Stimulated activated naive B cell treated with anti-CD40 and anti-IgM and Interleukin-4, amounts not matched to agents 10 μg/mL and 1 μg/mL and 100 μg/mL, for 72 hours (primary cell): ENCODE measurements at regions not wholly inside any gene's neighbourhood (a gene's known extent, or its start where the extent isn't known, plus 50 kb on each side); places are given as distances from the start of the nearest gene placed in this dataset.
"Not testable (repeated sequence)": the region's sequence is repeated elsewhere in the genome, so short reads cannot be mapped to it uniquely, and the experiment has no call there.

Experiments used
- ATAC-seq, 2 donors: fragments of 150-1000 bp; cut with Tn5 transposase; replicated peaks; 2 replicates each; pipeline ENCODE4 v1.10.0; 2021; ENCODE audit warnings: moderate library complexity in 1 of 2
- DNase-seq: peaks from one replicate; pipeline ENCODE4 v3.0.0; 2021
- H3K27ac Mint-ChIP-seq: one replicate; pipeline ENCODE4 v1.8.0; 2022; ENCODE audit warnings: mild to moderate bottlenecking, mixed read lengths
- H3K27me3 Mint-ChIP-seq, 2 donors: one replicate each; pipeline ENCODE4 v1.8.0; 2022; ENCODE audit warnings: mixed read lengths in 2 of 2
- H3K36me3 Mint-ChIP-seq, 2 donors: one replicate each; pipeline ENCODE4 v1.8.0; 2022; ENCODE audit warnings: mixed read lengths in 2 of 2, mild to moderate bottlenecking in 1 of 2
- H3K4me1 Mint-ChIP-seq, 2 donors: one replicate each; pipeline ENCODE4 v1.8.0; 2022; ENCODE audit warnings: mixed read lengths in 2 of 2, mild to moderate bottlenecking in 1 of 2
- H3K4me3 Mint-ChIP-seq, 2 donors: one replicate each; pipeline ENCODE4 v1.8.0; 2022; ENCODE audit warnings: mild to moderate bottlenecking in 2 of 2, mixed read lengths in 2 of 2, moderate library complexity in 1 of 2
- H3K9me3 Mint-ChIP-seq, 2 donors: one replicate each; pipeline ENCODE4 v1.8.0; 2022; ENCODE audit warnings: mixed read lengths in 2 of 2, mild to moderate bottlenecking in 1 of 2

DNA sequence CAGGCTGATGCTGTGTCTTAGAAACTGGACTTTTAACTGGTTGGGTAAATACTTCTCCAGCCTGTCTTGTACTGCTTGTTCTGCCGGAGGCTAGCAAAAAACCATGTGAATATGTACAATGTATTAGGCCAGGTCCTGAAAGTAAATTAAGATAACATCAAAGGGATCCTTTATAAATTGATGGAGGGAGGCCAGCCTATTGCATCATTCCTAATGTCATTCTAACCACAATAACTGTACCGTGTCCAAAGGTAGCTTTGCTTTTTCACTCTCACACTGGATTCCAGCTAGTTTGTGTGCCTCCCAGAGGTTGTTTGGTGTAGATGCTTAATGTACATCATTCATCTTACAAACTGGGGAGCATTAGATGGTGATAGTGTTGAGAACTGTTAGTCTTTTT lies 91.2 kb upstream of the SEM1 start:
- H3K27ac Mint-ChIP-seq, result no peak overlapping the region
- H3K36me3 Mint-ChIP-seq, result no peaks in the 10 kb centered on the region
- ATAC-seq (no peak), DNase-seq (no peak)
- no peak overlapping the region for H3K4me3 Mint-ChIP-seq
- H3K9me3 Mint-ChIP-seq, result peaks cover 0 to 4% of the 10 kb centered on the region in 2 donors
- H3K4me1 Mint-ChIP-seq, result no peaks in the 10 kb centered on the region
- H3K27me3 Mint-ChIP-seq, result peaks cover 0 to 6% of the 10 kb centered on the region in 2 donors

DNA sequence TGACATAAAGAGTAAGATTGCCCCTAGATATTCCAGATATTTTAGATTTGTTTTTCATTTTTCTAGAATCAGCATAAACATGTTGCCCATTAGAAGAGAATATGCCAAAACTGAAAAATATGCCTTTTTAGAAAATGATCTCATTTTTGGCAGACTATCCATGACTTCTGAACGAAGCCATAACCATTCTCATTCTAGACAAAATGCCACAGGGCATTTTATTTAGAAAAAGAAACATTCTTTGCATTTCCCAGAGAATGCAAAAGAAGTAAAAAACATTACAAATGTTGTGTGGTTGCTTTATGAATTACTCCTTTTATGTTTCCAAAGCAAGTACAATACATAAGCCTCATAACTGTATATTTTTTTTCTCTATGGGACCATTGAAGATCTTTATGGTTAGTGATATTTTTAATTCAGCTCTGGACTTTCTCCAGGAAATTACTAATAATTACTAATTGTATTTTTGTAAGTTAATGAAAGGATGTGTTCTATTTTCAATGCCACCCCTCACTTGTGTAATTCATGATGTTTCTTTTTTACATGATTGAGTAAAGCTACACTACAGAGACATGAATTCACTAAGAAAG lies 109.6 kb upstream of the SEM1 start:
- H3K27ac Mint-ChIP-seq, result no peak overlapping the region
- H3K4me3 Mint-ChIP-seq, result no peak overlapping the region
- DNase-seq (no peak), ATAC-seq (no peak)
- no peaks in the 10 kb centered on the region for H3K4me1 Mint-ChIP-seq
- H3K36me3 Mint-ChIP-seq, result no peaks in the 10 kb centered on the region
- H3K27me3 Mint-ChIP-seq, result no peaks in the 10 kb centered on the region
- no peaks in the 10 kb centered on the region for H3K9me3 Mint-ChIP-seq

DNA sequence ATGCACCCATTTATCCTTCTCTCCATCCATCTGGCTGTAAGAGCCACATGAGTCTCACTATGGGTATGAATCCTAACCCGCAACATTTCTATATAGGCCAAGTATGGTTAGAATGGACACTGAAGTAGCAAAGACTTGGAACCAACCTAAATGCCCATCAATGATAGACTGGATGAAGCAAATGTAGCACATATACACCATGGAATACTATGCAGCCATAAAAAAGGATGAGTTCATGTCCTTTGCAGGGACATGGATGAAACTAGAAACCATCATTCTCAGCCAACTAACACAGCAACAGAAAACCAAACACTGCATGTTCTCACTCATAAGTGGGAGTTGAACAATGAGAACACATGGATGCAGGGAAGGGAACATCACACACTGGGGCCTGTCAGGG lies 111.5 kb upstream of the SEM1 start:
- H3K4me1 Mint-ChIP-seq, H3K27me3 Mint-ChIP-seq, H3K36me3 Mint-ChIP-seq, ATAC-seq, H3K9me3 Mint-ChIP-seq, H3K27ac Mint-ChIP-seq, H3K4me3 Mint-ChIP-seq, DNase-seq: not testable (repeated sequence)

DNA sequence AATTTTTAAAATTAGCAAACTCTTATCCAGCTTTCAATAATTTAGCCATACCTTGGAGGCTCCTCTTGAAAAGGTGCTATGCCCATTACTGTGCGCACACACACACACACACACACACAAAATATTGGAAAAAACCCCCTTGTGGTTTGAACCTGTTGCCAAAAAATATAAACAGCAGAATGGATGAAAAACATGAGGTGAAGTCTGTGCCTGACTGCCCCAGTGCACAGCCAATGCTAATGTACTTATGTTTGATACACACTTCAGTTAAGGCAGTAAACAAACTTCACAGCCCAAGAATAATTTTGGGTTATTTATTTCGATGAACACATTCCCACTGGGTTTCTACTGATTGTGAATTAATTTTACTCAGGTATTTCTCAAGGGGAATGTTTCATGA lies 113.2 kb upstream of the SEM1 start:
- H3K27ac Mint-ChIP-seq, result no peak overlapping the region
- H3K4me3 Mint-ChIP-seq, result no peak overlapping the region

DNA sequence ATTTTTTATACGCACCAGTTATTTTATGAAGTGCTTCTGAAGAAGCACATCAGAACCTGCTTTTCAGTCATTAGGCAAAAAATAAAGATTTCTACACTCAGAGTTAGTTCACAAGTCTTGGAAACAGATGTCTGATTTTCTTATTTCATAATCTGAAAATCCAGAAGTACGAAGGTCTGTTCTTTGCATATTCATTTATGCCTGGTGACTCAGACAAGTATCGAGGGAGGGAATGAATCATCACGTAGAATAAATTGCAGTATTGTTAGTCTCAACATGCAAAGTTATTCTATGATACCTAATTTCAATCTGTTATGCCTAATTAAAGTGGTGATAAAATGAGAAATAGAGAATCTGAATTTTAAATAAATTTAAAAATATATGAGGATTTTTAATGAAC lies 113.6 kb upstream of the SEM1 start:
- Mint-ChIP-seq H3K9me3 (no peaks in the 10 kb centered on the region), H3K4me3 (no peak overlapping the region), H3K4me1 (no peaks in the 10 kb centered on the region), H3K36me3 (no peaks in the 10 kb centered on the region), H3K27me3 (no peaks in the 10 kb centered on the region), H3K27ac (no peak overlapping the region)
- no peak for ATAC-seq
- no peak for DNase-seq

More for the DNA sequence above, 113.2 kb upstream of the SEM1 start:
- Mint-ChIP-seq H3K4me1 (no peaks in the 10 kb centered on the region), H3K27me3 (no peaks in the 10 kb centered on the region), H3K36me3 (no peaks in the 10 kb centered on the region), H3K9me3 (no peaks in the 10 kb centered on the region)
- DNase-seq (no peak), ATAC-seq (no peak)

DNA sequence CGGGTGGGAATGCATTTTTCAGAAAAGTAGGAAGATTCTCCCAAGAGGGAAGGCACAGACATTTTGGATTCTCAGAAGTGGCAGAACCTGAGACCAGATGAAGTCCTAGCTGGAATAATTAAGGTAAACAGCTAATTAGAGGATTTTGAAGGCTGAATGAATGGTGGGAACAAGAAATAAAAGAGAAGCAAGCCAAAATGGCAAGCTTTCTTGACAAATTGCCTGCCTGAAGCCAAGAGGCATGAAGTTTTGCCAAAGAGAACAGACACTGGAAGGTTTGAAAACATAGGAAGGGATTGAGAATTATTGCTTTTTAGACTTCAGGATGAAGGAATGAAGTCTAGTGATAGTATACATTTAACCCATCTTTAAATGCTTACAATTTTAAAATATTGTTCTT lies 115.0 kb upstream of the SEM1 start:
- Mint-ChIP-seq H3K4me3 (no peak overlapping the region), H3K27ac (no peak overlapping the region), H3K27me3 (peaks cover 0 to 2% of the 10 kb centered on the region in 2 donors), H3K36me3 (no peaks in the 10 kb centered on the region), H3K9me3 (peaks cover 0 to 2% of the 10 kb centered on the region in 2 donors), H3K4me1 (no peaks in the 10 kb centered on the region)
- DNase-seq (no peak), ATAC-seq (no peak)

DNA sequence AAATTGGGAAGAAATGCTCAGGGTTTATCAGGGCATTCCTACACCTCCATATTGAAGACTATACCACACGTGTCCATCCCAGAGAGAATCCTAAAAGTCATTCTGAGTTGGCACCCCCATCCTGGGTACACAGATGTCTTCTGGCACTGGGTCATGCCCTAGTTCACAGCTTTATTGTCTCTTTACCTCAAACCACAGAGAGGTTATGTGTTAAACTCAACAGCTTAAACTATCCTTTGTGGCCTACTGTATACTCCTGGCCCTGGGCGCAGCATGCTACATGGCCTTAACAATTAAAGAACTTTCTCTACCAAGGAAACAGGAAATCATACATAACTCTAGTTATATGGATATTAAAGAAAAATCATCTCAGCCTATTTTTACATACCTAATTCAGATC lies 115.6 kb upstream of the SEM1 start:
- no peak for ATAC-seq
- no peak for DNase-seq
- H3K27ac Mint-ChIP-seq, result no peak overlapping the region
- H3K9me3 Mint-ChIP-seq, result peaks cover 0 to 3% of the 10 kb centered on the region in 2 donors
- no peak overlapping the region for H3K4me3 Mint-ChIP-seq
- no peaks in the 10 kb centered on the region for H3K36me3 Mint-ChIP-seq
- no peaks in the 10 kb centered on the region for H3K4me1 Mint-ChIP-seq
- peaks cover 0 to 4% of the 10 kb centered on the region in 2 donors for H3K27me3 Mint-ChIP-seq

DNA sequence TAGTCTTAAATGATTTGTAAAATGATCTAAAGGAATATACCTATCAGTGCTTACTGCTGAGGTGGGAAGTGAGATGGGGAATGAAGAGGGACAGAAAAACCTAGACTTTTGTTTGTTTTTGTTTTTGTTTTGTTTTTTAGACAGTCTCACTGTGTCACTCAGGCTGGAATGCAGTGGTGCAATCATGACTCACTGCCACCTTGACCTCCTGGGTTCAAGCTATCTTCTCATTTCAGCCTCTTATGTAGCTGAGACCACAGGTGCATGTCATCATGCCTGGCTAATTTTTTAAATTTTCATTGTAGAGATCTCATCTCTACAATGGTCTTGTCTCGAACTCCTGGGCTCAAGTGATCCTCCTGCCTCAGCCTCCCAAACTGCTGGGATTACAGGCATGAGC lies 116.4 kb upstream of the SEM1 start:
- Mint-ChIP-seq H3K27me3 (peaks cover 0 to 4% of the 10 kb centered on the region in 2 donors), H3K36me3 (no peaks in the 10 kb centered on the region), H3K9me3 (peaks cover 0 to 3% of the 10 kb centered on the region in 2 donors), H3K4me3 (no peak overlapping the region), H3K4me1 (no peaks in the 10 kb centered on the region), H3K27ac (no peak overlapping the region)
- no peak for DNase-seq
- ATAC-seq, result no peak

DNA sequence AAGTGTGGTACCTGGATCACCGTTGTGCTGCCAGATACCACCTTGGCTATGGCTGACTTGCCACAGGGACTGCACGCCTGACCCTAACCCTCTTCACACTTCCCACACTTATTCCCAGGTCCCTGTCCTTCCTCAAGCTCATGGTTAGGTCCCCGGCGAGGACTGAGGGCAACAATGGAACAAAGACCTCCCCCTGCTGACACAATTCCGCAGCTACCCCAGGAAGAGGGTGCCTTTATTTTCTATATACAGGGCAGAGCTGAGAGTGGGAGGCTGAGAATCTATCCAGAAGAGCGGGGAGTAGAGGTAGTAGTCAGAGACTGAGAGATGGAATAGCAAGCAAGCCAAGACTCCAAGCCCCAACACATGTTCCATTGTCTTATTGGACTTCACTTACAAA lies 118.1 kb upstream of the SEM1 start:
- peaks cover 0 to 3% of the 10 kb centered on the region in 2 donors for H3K9me3 Mint-ChIP-seq
- H3K4me3 Mint-ChIP-seq, result no peak overlapping the region
- no peak for ATAC-seq
- no peaks in the 10 kb centered on the region for H3K4me1 Mint-ChIP-seq
- no peak overlapping the region for H3K27ac Mint-ChIP-seq
- no peak for DNase-seq
- peaks cover 0 to 4% of the 10 kb centered on the region in 2 donors for H3K27me3 Mint-ChIP-seq
- no peaks in the 10 kb centered on the region for H3K36me3 Mint-ChIP-seq

DNA sequence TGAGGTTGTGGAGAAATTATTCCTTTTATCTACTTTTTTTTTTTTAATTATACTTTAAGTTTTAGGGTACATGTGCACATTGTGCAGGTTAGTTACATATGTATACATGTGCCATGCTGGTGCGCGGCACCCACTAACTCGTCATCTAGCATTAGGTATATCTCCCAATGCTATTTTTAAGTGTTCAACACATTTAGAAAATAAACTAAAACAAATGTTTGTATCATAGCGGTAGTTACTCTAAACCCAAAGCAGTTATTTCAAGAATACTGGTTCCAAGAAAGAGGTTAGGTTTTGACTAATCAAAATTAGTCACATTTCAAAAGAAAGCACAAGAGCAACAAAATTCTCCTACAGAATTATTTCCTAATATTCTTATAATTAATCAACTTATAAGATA lies 119.5 kb upstream of the SEM1 start:
- not testable (repeated sequence) for H3K27me3 Mint-ChIP-seq, ATAC-seq, H3K36me3 Mint-ChIP-seq, H3K9me3 Mint-ChIP-seq, DNase-seq, H3K27ac Mint-ChIP-seq, H3K4me3 Mint-ChIP-seq, H3K4me1 Mint-ChIP-seq

DNA sequence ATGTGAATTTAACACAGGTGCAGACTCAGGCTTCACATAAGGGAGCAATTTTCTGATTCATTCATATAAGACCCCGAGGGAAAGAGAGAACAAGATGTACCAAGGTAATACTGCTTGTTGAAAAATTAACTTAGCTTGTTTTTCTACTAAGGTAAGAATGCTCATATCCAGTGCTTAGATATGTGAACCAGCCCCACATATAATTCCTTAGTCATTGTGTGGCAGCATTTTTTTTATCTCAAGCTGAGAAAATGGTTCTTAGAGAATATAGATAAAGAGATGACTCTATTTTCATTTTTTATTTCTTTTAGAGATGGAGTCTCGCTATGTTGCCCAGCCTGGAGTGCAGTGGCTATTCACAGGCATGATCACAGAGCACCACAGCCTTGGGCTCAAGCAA lies 121.8 kb upstream of the SEM1 start:
- Mint-ChIP-seq H3K4me3 (no peak overlapping the region), H3K36me3 (no peaks in the 10 kb centered on the region)

DNA sequence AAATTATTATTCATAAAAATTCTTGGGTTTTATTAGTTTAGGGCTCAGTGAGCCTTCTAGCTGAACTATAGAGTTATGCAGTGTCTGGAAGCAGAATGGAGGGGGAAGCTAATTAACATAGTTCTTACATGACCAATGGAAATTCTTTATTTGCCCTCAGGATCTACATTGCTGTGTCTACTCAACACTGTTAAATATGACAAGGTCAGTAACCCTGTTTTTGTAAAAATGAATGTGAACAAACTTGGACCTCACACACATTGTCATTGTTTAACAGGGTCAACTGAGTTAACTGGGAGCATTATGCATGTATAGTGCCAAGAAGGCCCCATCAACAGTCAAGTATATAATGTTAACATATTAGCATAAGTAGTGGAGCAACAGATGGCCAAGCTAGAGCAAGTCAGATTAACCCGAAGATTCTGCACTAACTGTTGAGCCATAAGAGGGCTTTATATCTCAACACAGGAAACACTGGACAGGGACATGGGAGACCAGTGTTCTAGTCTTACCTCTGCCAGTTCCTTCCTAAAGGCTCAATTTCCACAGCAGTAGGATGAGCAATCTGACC lies 122.5 kb upstream of the SEM1 start:
- H3K27ac Mint-ChIP-seq, result no peak overlapping the region
- no peaks in the 10 kb centered on the region for H3K36me3 Mint-ChIP-seq
- DNase-seq, result no peak
- H3K4me1 Mint-ChIP-seq, result peaks cover 0 to 8% of the 10 kb centered on the region in 2 donors
- ATAC-seq, result no peak
- no peak overlapping the region for H3K4me3 Mint-ChIP-seq
- peaks cover 0 to 3% of the 10 kb centered on the region in 2 donors for H3K9me3 Mint-ChIP-seq
- H3K27me3 Mint-ChIP-seq, result peaks cover 0 to 4% of the 10 kb centered on the region in 2 donors

More for the DNA sequence above, 121.8 kb upstream of the SEM1 start:
- Mint-ChIP-seq H3K27me3 (peaks cover 0 to 4% of the 10 kb centered on the region in 2 donors), H3K27ac (no peak overlapping the region), H3K9me3 (peaks cover 0 to 3% of the 10 kb centered on the region in 2 donors), H3K4me1 (peaks cover 0 to under 1% of the 10 kb centered on the region in 2 donors)
- no peak for DNase-seq
- ATAC-seq, result no peak

DNA sequence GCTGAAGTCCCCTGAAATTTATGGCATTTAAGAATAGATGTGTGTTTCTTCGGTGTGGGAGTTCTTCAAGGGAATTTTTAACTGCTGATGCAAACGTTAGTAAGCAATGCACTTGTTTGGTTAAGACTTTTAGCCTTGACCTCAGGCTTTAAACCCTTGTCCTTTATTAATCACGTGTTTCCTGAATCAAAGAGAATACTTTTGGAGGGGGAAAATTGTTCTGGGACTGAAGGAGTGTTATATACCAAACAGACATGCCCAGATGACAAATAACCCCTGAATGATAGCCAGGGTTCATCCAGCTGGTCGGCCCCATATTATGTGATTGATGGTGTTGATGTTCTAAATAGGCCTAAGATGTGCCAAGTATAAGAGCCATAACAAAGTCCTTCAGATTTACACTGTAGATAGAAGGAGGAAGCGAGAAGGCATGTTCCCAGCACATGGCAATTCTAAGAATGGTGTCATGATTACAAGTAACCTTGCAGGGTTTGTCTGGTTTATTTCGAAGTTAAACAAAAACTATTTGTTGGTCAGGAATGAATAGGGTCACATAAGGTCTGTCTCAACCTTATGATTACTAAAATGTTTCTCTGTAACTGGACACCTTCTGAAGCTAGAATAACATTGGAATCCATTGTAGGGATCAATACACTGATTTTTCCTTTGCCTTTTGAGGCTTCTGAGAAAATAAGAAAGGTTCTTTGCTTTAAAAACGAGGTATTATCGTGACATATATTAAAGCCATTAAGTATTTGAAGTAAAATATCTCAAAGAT lies 124.2 kb upstream of the SEM1 start:
- Mint-ChIP-seq H3K36me3 (no peaks in the 10 kb centered on the region), H3K27me3 (peaks cover 0 to 4% of the 10 kb centered on the region in 2 donors)
- ATAC-seq, result no peak

DNA sequence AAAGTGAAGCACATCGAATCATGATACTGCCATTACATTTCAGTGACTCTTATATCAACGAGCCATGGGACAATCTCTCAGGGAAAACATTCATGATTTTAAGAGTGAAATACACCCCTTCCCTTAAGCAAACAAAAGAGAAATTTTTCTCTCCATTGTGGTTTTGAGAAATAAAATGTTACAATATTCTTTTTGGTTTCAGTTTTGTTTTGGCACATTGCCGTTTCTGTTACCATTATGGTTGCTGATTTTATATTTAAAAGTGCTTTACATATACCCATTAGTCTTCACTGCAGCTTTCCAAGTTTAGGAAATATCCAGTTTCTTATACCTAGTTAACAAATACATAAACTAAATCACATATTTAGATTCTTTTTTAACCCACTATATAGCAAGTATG lies 126.8 kb upstream of the SEM1 start:
- Mint-ChIP-seq H3K27me3 (no peaks in the 10 kb centered on the region), H3K4me1 (peaks cover 4 to 15% of the 10 kb centered on the region in 2 donors), H3K9me3 (no peaks in the 10 kb centered on the region), H3K4me3 (peak overlapping the region in 1 of 2 donors; percentile 16), H3K27ac (no peak overlapping the region), H3K36me3 (no peaks in the 10 kb centered on the region)
- ATAC-seq (no peak), DNase-seq (no peak)

More for the DNA sequence above, 124.2 kb upstream of the SEM1 start:
- Mint-ChIP-seq H3K4me1 (peaks cover 4 to 15% of the 10 kb centered on the region in 2 donors), H3K27ac (no peak overlapping the region), H3K4me3 (no peak overlapping the region), H3K9me3 (peaks cover 0 to 3% of the 10 kb centered on the region in 2 donors)
- DNase-seq, result no peak

DNA sequence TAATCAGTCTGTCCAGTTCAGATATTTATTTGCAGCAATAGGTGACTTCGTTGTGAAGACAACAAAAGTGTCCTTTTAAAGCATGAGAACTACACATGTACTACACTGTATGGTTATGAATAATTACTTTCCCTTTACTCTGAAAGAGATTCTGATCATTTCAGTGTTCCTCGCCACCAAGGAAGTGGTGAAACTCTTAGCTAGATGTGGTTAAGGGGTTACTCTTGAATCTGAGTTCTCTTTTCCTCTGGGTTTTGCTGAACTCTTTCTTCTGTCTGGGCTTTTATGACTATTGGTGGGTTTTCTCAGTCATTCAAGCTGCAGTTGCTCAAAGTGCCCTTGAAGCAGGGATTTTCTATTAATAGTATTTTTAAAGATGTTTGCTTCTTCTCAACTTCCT lies 127.9 kb upstream of the SEM1 start:
- Mint-ChIP-seq H3K27me3 (no peaks in the 10 kb centered on the region), H3K36me3 (no peaks in the 10 kb centered on the region), H3K9me3 (no peaks in the 10 kb centered on the region), H3K27ac (peak overlapping the region; percentile 21), H3K4me1 (peaks cover 4 to 15% of the 10 kb centered on the region in 2 donors), H3K4me3 (peak overlapping the region in 1 of 2 donors; percentile 39)
- ATAC-seq, result peak; percentile 93 to 97
- no peak for DNase-seq
